Tibial artery (tissue), 4 donors: ENCODE measurements at regions not wholly inside any gene's neighbourhood (a gene's known extent, or its start where the extent isn't known, plus 50 kb on each side); places are given as distances from the start of the nearest gene placed in this dataset.
"Not testable (repeated sequence)": the region's sequence is repeated elsewhere in the genome, so short reads cannot be mapped to it uniquely, and the experiment has no call there.

Experiments
- DNase-seq, 2 donors: peaks; one replicate each; pipeline ENCODE4 v3.0.0-alpha.2; 2019
- H3K27ac ChIP-seq, 2 donors: fragments of 200-600 bp; sonication (generic) in 1 of 2; 1 replicate in 1 of 2; 2 replicates in 1 of 2; pipeline ENCODE4 v1.5.1; 2018 to 2019; ENCODE audit warnings: mild to moderate bottlenecking in 1 of 2
- H3K27me3 ChIP-seq, 2 donors: fragments of 200-600 bp; sonication (generic) in 1 of 2; one replicate each; pipeline versions ENCODE4 v1.5.1 to v1.6.0; 2016 to 2019
- H3K36me3 ChIP-seq, 3 donors: fragments of 200-600 bp; sonication (generic) in 2 of 3; one replicate each; pipeline ENCODE4 v1.5.1; 2016 to 2019; ENCODE audit warnings: mild to moderate bottlenecking in 2 of 3
- H3K4me1 ChIP-seq, 4 donors: fragments of 200-600 bp; sonication (generic) in 2 of 4; 1 replicate in 3 of 4; 2 replicates in 1 of 4; pipeline ENCODE4 v1.5.1; 2016 to 2019
- H3K4me3 ChIP-seq, 2 donors: fragments of 200-600 bp; sonication (generic) in 1 of 2; 1 replicate in 1 of 2; 2 replicates in 1 of 2; pipeline ENCODE4 v1.5.1; 2018 to 2019; ENCODE audit warnings: mild to moderate bottlenecking in 2 of 2
- H3K9me3 ChIP-seq, 3 donors: fragments of 200-600 bp; sonication (generic) in 1 of 3; one replicate each; pipeline ENCODE4 v1.5.1; 2016 to 2019
- intact Hi-C: fragments of 100-400 bp; cut with DNase I; formaldehyde crosslinking; loops from one replicate; pipeline ENCODE4 v1.15.0; 2023; ENCODE audit warnings: low total_unique reads
- TF ChIP-seq, protein P1 (sequence below), 2 experiments: fragments of 200-600 bp in 1 of 2; fragments of 450-650 bp in 1 of 2; IDR thresholded peaks; one replicate each; pipeline ENCODE4 v1.5.1; 2017 to 2019; ENCODE audit warnings: antibody characterized with exemption in 2 of 2, mild to moderate bottlenecking in 1 of 2, moderate library complexity in 1 of 2

DNA sequence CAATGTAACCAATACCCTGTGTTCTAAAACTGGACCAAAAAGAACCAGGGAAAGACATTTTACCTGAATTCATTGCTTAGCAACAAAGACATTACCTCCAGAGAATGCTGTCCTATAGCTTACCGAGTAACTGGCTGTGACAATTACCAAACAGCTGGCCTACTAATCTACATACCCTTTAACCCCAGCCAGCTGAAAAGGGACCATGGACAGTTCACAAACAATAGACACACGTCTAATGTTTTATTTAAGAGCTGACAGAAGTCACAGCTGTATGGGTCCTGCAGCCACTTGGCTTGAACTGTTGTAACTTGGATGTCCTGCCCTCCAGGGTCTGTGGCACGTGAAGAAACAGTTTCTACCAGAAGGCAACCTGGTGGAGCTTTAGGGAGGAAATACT lies 130.1 kb upstream of the EFEMP1 start:
- DNase-seq = no peak
- no peak overlapping the region for H3K4me3 ChIP-seq
- peaks cover 0 to 6% (median 0%) of the 10 kb centered on the region in 3 donors for H3K9me3 ChIP-seq
- no peaks in the 10 kb centered on the region for H3K36me3 ChIP-seq
- H3K4me1 ChIP-seq = no peaks in the 10 kb centered on the region
- no peak overlapping the region for H3K27ac ChIP-seq
- TF ChIP-seq, protein P1, sequence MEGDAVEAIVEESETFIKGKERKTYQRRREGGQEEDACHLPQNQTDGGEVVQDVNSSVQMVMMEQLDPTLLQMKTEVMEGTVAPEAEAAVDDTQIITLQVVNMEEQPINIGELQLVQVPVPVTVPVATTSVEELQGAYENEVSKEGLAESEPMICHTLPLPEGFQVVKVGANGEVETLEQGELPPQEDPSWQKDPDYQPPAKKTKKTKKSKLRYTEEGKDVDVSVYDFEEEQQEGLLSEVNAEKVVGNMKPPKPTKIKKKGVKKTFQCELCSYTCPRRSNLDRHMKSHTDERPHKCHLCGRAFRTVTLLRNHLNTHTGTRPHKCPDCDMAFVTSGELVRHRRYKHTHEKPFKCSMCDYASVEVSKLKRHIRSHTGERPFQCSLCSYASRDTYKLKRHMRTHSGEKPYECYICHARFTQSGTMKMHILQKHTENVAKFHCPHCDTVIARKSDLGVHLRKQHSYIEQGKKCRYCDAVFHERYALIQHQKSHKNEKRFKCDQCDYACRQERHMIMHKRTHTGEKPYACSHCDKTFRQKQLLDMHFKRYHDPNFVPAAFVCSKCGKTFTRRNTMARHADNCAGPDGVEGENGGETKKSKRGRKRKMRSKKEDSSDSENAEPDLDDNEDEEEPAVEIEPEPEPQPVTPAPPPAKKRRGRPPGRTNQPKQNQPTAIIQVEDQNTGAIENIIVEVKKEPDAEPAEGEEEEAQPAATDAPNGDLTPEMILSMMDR (IDR thresholded peaks at IDR 0.05) = no peak
- no peaks in the 10 kb centered on the region for H3K27me3 ChIP-seq
- intact Hi-C loops = no loop called here

- H3K27ac ChIP-seq = no peak overlapping the region
- H3K27me3 ChIP-seq = no peaks in the 10 kb centered on the region
- TF ChIP-seq, protein P1 (IDR thresholded peaks at IDR 0.05) = no peak
- H3K4me1 ChIP-seq = no peaks in the 10 kb centered on the region
- no peaks in the 10 kb centered on the region for H3K36me3 ChIP-seq
- no peak overlapping the region for H3K4me3 ChIP-seq
- intact Hi-C loops = no loop called here
- DNase-seq = no peak
- H3K9me3 ChIP-seq = peaks cover 0 to 18% (median 0%) of the 10 kb centered on the region in 3 donors
Observed at GRCh38 chr2:56055405-56055804, 128.4 kb upstream of the CCDC85A start.

DNA sequence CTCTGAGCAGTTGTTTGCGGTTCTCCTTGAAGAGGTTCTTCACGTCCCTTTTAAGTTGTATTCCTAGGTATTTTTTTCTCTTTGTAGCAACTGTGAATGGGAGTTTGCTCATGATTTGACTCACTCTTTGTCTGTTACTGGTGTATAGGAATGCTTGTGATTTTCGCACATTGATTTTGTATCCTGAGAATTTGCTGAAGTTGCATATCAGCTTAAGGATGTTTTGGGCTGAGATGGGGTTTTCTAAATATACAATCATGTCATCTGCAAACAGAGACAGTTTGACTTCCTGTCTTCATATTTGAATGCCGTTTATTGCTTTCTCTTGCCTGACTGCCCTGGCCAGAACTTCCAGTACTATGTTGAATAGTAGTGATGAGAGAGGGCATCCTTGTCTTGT lies 122.5 kb upstream of the CCDC85A start:
- H3K36me3 ChIP-seq, H3K27ac ChIP-seq, H3K4me3 ChIP-seq, H3K4me1 ChIP-seq, DNase-seq, H3K27me3 ChIP-seq, intact Hi-C loops: not testable (repeated sequence)
- H3K9me3 ChIP-seq = peaks cover 0 to 23% (median 0%) of the 10 kb centered on the region in 3 donors

GRCh38 chr2:56068746-56069145 lies 115.0 kb upstream of the CCDC85A start:
- no peaks in the 10 kb centered on the region for H3K36me3 ChIP-seq
- TF ChIP-seq, protein P1 (IDR thresholded peaks at IDR 0.05) = no peak
- no peak overlapping the region for H3K27ac ChIP-seq
- H3K9me3 ChIP-seq = peaks cover 0 to 4% (median 0%) of the 10 kb centered on the region in 3 donors
- no peaks in the 10 kb centered on the region for H3K4me1 ChIP-seq
- no peaks in the 10 kb centered on the region for H3K27me3 ChIP-seq
- no peak overlapping the region for H3K4me3 ChIP-seq
- DNase-seq = no peak
- intact Hi-C loops = no loop called here

- DNase-seq = no peak
- TF ChIP-seq, protein P1 (IDR thresholded peaks at IDR 0.05) = no peak
- H3K4me3 ChIP-seq = no peak overlapping the region
Observed at GRCh38 chr2:56077359-56077915, 106.4 kb upstream of the CCDC85A start.

DNA sequence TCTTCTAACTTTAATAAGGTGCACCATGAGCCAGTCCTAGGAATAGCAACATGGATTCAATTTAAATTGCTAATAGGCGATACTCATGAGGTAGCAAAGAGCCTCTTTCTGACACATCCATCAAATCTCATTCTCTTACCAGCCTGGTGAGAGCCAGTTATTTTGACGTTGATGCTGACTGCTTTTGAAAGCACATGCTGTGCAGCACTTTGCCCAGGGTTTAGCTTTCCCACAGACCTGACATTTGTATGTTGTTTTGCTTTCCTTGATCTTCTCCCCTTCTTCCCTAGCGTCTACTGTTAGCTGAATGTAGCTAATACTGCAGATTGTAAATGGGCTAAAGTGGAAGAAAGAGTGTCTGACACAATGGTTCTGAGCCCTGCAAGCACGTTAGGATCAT lies 101.1 kb upstream of the CCDC85A start:
- Histone ChIP-seq H3K27me3 (no peaks in the 10 kb centered on the region), H3K4me3 (no peak overlapping the region), H3K4me1 (no peaks in the 10 kb centered on the region), H3K9me3 (no peaks in the 10 kb centered on the region), H3K27ac (no peak overlapping the region), H3K36me3 (no peaks in the 10 kb centered on the region)
- DNase-seq = no peak
- intact Hi-C loops = no loop called here
- TF ChIP-seq, protein P1 (IDR thresholded peaks at IDR 0.05) = no peak

More at GRCh38 chr2:56077359-56077915, 106.4 kb upstream of the CCDC85A start:
- Histone ChIP-seq H3K27ac (no peak overlapping the region), H3K27me3 (no peaks in the 10 kb centered on the region), H3K36me3 (no peaks in the 10 kb centered on the region), H3K4me1 (no peaks in the 10 kb centered on the region), H3K9me3 (no peaks in the 10 kb centered on the region)
- intact Hi-C loops = no loop called here
